Keratinocyte (primary cell): ENCODE measurements at regions not wholly inside any gene's neighbourhood (a gene's known extent, or its start where the extent isn't known, plus 50 kb on each side); places are given as distances from the start of the nearest gene placed in this dataset.

ENCODE experiments used
- CTCF ChIP-seq, 3 experiments: IDR thresholded peaks in 1 of 3; conservative IDR thresholded peaks in 1 of 3; optimal IDR thresholded peaks in 1 of 3; 2 replicates in 2 of 3; 3 replicates in 1 of 3; pipeline versions ENCODE3 to v1.5.1; 2011; ENCODE audit warnings: low read length in 3 of 3, mild to moderate bottlenecking in 3 of 3, moderate library complexity in 2 of 3, control low read depth in 1 of 3, inconsistent platforms in 1 of 3; ENCODE audit not compliant: insufficient read depth in 2 of 3; ENCODE audit errors: extremely low read depth in 1 of 3
- EZH2 ChIP-seq: IDR thresholded peaks from one replicate; pipeline ENCODE4 v1.6.1; 2012; ENCODE audit warnings: inconsistent platforms, mild to moderate bottlenecking, low read length, moderate library complexity

GRCh38 chr13:80939581-80939980 lies 598.7 kb upstream of the SPRY2 start:
- no peak for TF ChIP-seq CTCF (optimal IDR thresholded peaks at IDR 0.05 in 1 of 3, IDR thresholded peaks at IDR 0.05 in 1 of 3, conservative IDR thresholded peaks at IDR 0.05 in 1 of 3; ENCODE audit: extremely low read depth in 1 of 3, insufficient read depth in 2 of 3, low read length in 3 of 3)
- TF ChIP-seq EZH2: no peak
